Adrenal gland (tissue), 9 donors: ENCODE measurements at regions not wholly inside any gene's neighbourhood (a gene's known extent, or its start where the extent isn't known, plus 50 kb on each side); places are given as distances from the start of the nearest gene placed in this dataset.

Experiments used
- DNase-seq, 7 donors: peaks; one replicate each; pipeline ENCODE4 v3.0.0-alpha.2; 2019 to 2020
- H3K27ac ChIP-seq, 5 donors: fragments of 200-600 bp; sonication (generic) in 4 of 5; 1 replicate in 3 of 5; 2 replicates in 2 of 5; pipeline versions ENCODE4 v1.5.1 to v1.8.0; 2016 to 2020; ENCODE audit warnings: mild to moderate bottlenecking in 1 of 5
- H3K27me3 ChIP-seq: fragments of 200-600 bp; 2 replicates; pipeline ENCODE4 v1.8.0; 2021
- H3K36me3 ChIP-seq, 2 donors: fragments of 200-600 bp; replicated peaks in 1 of 2; 1 replicate in 1 of 2; 2 replicates in 1 of 2; pipeline versions ENCODE4 v1.5.1 to v1.8.0; 2018 to 2022
- H3K4me1 ChIP-seq, 2 donors: fragments of 200-600 bp; replicated peaks in 1 of 2; 1 replicate in 1 of 2; 2 replicates in 1 of 2; pipeline versions ENCODE4 v1.5.1 to v1.8.0; 2018 to 2021
- H3K4me3 ChIP-seq, 4 donors: fragments of 200-600 bp; sonication (generic) in 3 of 4; one replicate each; pipeline ENCODE4 v1.5.1; 2016 to 2018
- H3K9me3 ChIP-seq, 3 donors: fragments of 200-600 bp; sonication (generic) in 1 of 3; replicated peaks in 1 of 3; 1 replicate in 2 of 3; 2 replicates in 1 of 3; pipeline versions ENCODE4 v1.5.1 to v1.8.0; 2016 to 2021
- POLR2A ChIP-seq, 2 donors: fragments of 450-650 bp; IDR thresholded peaks; one replicate each; pipeline ENCODE4 v1.6.1; 2017; ENCODE audit warnings: antibody characterized with exemption in 2 of 2, mild to moderate bottlenecking in 2 of 2, moderate library complexity in 1 of 2
- WGBS, 4 donors: extraction: QIAGEN DNeasy Blood & Tissue Kit in 2 of 4; methylation state at CpG; one replicate each; pipeline versions ENCODE4 v1.1.5 to v1.1.7; 2013 to 2017; 5-methylcytosine and 5-hydroxymethylcytosine counted together
- intact Hi-C, 2 donors: fragments of 100-400 bp; cut with DNase I; formaldehyde crosslinking; loops; one replicate each; pipeline versions ENCODE4 v1.14.1 to v1.15.0; 2022 to 2023
- TF ChIP-seq, protein P1 (sequence below), 6 experiments: fragments of 450-650 bp in 4 of 6; fragments of 200-600 bp in 2 of 6; sonication (generic) in 1 of 6; IDR thresholded peaks; 1 replicate in 5 of 6; 2 replicates in 1 of 6; pipeline versions ENCODE4 v1.5.1 to v1.8.0; 2016 to 2021; ENCODE audit warnings: antibody characterized with exemption in 6 of 6, mild to moderate bottlenecking in 2 of 6, moderate library complexity in 1 of 6
- donor health status: healthy with polysubstance abuse.
- donor health status: Bipolar disorder and iron deficiency.
- donor health status: DM: yes; HTN: yes; CAD: no.
- donor health status: DM: no; HTN: no; CAD: no.
- donor health status: DM: no; HTN: no; CAD: no.

DNA sequence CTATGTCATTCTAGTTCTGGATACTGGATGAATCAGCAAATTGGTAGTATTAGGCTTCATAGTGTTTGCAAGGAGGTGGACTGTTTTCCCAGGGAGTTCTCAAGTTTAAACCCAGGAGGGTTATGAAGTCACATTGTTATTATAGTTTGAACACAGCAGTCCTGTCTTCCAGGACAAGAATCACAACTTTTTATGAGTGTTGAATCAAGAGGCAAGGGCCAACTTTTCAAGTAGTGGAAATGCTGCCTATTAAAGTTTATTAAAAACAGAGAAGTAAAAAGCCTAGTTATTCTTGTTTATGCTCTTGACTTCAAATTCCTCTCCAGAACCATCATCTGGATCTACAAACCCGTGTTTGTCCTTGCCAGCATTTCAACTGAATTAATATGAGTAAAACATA, 86.3 kb upstream of the GOT2 start:
- intact Hi-C loops = no loop called here
- WGBS, 4 donors = 51 to 71% (median 63%) methylated on average over 1 of the region's 1 CpG
- DNase-seq = no peak
- Histone ChIP-seq H3K4me1 (no peaks in the 10 kb centered on the region), H3K4me3 (no peak overlapping the region), H3K9me3 (no peaks in the 10 kb centered on the region), H3K27ac (no peak overlapping the region), H3K36me3 (no peaks in the 10 kb centered on the region), H3K27me3 (no peaks in the 10 kb centered on the region)
- TF ChIP-seq, protein P1, sequence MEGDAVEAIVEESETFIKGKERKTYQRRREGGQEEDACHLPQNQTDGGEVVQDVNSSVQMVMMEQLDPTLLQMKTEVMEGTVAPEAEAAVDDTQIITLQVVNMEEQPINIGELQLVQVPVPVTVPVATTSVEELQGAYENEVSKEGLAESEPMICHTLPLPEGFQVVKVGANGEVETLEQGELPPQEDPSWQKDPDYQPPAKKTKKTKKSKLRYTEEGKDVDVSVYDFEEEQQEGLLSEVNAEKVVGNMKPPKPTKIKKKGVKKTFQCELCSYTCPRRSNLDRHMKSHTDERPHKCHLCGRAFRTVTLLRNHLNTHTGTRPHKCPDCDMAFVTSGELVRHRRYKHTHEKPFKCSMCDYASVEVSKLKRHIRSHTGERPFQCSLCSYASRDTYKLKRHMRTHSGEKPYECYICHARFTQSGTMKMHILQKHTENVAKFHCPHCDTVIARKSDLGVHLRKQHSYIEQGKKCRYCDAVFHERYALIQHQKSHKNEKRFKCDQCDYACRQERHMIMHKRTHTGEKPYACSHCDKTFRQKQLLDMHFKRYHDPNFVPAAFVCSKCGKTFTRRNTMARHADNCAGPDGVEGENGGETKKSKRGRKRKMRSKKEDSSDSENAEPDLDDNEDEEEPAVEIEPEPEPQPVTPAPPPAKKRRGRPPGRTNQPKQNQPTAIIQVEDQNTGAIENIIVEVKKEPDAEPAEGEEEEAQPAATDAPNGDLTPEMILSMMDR (IDR thresholded peaks at IDR 0.05) = no peak
- TF ChIP-seq POLR2A (IDR thresholded peaks at IDR 0.05) = no peak

DNA sequence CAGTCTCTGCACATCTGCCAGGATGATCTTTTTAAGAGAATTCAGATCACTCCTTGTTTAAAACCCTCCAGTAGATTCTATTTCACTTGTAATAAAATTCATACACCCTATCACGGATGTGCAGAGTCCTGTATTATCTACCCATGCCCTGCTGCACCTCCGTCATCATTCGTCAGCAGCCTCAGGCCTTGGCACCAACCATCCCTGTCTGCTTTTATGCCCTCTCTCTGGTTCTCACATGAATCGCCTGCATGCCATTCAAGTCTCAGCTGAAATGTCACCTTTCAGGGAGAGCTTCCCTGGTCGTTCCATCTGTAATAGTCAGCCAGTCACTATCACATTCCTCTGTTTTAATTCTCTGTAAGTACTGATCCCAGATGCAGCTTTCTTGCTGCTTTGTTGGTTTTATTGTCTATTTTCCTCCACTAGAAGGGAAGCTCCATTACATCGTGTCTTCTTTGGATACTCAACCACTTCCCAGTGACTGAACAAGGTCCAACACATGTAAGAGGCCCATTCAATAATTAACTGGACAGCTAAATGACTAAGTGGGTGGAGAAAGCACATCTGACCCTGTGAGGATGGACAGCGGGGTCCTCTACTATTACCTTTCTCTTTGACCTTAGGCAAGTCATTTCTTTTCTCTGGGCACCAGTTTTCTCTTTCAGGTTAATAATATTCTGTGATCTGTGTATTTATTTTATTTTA, 81.2 kb upstream of the GOT2 start:
- no peaks in the 10 kb centered on the region for H3K9me3 ChIP-seq
- no peaks in the 10 kb centered on the region for H3K27me3 ChIP-seq
- intact Hi-C loops = no loop called here
- peak in 1 of 7 donors; percentile 58 for DNase-seq
- no peak overlapping the region for H3K27ac ChIP-seq
- TF ChIP-seq, protein P1 (IDR thresholded peaks at IDR 0.05) = no peak
- TF ChIP-seq POLR2A (IDR thresholded peaks at IDR 0.05) = no peak
- H3K4me1 ChIP-seq = no peaks in the 10 kb centered on the region
- H3K36me3 ChIP-seq = no peaks in the 10 kb centered on the region
- H3K4me3 ChIP-seq = no peak overlapping the region
- WGBS, 4 donors = 74 to 84% (median 75%) methylated on average over 7 of the region's 7 CpGs

DNA sequence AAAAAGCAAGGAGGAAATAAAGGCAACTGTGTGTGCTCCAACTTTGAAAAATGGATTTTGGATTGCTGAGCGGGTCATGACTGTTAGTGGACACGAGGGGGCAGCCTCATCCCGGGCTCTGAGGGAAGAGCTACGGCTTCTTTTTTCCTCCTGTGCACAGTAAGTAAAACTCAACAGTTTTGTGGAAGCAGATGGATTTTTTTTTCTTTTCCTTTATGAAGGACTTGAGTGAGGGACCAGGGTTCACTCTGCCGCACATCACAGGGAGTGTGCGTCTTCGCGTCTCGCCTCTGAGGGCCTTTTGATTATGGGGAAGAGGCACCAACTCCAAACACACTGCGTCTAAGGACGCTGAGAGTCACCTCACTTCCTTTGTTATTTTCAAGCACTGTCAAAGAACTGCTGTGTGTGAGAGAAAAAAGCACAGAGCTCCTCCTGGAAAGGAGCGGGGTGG, 80.3 kb upstream of the GOT2 start:
- Histone ChIP-seq H3K9me3 (no peaks in the 10 kb centered on the region), H3K27me3 (no peaks in the 10 kb centered on the region), H3K4me1 (no peaks in the 10 kb centered on the region), H3K36me3 (no peaks in the 10 kb centered on the region), H3K27ac (no peak overlapping the region), H3K4me3 (peak overlapping the region in 1 of 4 donors; percentile 42)
- TF ChIP-seq, protein P1 (IDR thresholded peaks at IDR 0.05) = peak; percentile 60 to 86 (median 72)
- TF ChIP-seq POLR2A (IDR thresholded peaks at IDR 0.05) = no peak
- intact Hi-C loops = no loop called here
- WGBS, 4 donors = 1 to 3% (median 2%) methylated on average over 12 of the region's 12 CpGs
- peak; percentile 21 to 72 (median 40) for DNase-seq

DNA sequence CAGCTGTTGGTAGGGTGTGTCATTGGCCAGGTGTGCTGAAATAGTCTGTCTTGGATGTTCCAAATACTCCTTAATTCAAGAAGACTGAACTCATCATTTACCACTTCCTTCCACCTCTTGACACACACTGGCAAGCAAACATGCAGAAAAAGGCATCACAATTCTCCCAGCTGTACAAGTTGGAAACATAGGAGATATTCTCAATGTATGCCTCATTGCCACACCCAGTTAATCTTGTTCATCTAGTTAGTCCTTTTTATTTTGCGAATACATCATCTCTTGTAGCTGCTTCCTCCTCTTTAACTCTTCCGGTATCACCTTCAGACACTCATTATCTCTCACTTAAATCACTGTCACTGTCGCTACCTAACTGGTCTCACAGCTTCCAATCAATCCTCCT, 75.1 kb upstream of the GOT2 start:
- DNase-seq = no peak
- intact Hi-C loops = no loop called here
- 66 to 86% (median 73%) methylated on average over 3 of the region's 3 CpGs for WGBS, 4 donors
- Histone ChIP-seq H3K36me3 (no peaks in the 10 kb centered on the region), H3K4me3 (no peak overlapping the region), H3K27me3 (no peaks in the 10 kb centered on the region), H3K27ac (no peak overlapping the region), H3K9me3 (no peaks in the 10 kb centered on the region), H3K4me1 (no peaks in the 10 kb centered on the region)
- TF ChIP-seq, protein P1 (IDR thresholded peaks at IDR 0.05) = no peak
- no peak for TF ChIP-seq POLR2A (IDR thresholded peaks at IDR 0.05)
